ENCODE measurements at regions not wholly inside any gene's neighbourhood (a gene's known extent, or its start where the extent isn't known, plus 50 kb on each side); places are given as distances from the start of the nearest gene placed in this dataset.
"Not testable (repeated sequence)": the region's sequence is repeated elsewhere in the genome, so short reads cannot be mapped to it uniquely, and the experiment has no call there.

DNA sequence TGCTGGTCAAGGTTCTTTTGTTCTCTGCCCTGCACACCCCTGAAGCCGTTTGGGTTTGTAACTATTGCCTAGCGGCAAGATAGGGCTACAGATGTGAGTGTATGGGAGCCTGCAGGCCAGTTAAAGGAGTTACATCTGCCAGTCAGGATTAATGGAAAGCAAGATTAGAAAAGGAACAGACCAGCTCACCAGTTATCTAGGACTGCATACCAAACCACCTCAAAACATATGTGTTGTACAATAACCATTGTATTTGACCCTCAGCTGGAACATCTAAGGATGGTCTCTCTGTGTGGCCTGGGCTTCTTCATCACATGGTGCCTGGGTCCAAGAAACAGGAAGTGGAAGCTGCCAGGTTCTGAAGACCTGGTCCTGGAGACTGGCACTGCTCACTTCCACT lies 52.5 kb upstream of the FBXO28 start:
- DNase-seq (ENCODE audit: low spot score) = no peak

- DNase-seq (ENCODE audit: low spot score) = no peak
Observed at GRCh38 chr1:224059897-224060427, 53.9 kb upstream of the FBXO28 start.

DNA sequence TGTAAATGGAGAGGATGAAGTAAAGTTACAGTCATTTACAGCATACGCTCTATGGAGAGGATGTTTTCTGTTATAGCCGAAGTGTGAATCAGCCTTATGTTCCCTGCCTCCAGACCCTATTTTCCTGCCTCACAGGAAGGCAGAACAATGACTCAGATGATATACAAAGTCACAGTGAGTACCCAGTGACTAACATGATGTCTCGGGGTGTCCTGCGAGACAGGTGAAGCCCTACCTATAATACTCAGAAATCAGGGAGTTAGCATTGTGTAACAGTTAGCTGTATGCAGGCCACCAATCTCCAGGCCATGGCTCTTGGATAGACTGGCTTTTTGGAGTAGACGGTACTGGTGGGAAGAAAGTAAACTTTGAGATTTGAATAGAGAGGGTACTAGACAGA lies 55.6 kb upstream of the FBXO28 start:
- no peak for DNase-seq (ENCODE audit: low spot score)

DNA sequence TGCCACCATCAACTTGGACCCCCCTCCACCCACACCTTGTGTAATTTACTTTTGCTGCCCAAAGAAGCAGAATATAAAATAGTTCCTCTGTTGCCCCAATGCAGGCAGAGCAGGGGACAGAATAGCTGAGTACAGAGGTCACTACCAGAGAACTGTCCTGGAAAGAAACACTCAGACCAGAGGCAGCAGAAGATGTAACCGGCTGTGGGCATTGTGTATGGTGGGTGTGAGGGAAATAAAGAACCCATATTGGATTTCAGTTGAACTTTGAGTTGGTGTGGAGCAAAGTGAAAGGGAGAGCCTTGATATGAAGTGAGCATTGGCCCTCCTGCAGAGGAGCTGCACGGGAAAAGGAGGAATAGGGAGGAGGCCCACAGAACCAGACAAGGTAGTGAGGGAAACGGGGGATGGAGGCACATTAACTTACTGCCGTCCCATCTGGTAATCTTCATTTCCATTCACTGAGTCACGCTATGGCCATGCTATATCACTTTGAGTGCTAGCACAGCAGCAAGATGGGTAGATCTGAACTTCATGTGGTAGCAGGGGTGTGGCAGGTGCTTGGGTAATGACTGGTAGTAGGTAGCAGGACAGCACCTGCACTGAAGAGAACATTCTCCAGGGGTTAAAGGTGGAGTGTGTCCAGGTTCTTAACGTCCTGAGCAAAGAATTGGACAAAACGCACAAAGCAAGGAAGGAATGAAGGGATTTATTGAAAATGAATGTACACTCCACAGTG lies 56.3 kb upstream of the FBXO28 start:
- DNase-seq (ENCODE audit: low spot score) = no peak

DNA sequence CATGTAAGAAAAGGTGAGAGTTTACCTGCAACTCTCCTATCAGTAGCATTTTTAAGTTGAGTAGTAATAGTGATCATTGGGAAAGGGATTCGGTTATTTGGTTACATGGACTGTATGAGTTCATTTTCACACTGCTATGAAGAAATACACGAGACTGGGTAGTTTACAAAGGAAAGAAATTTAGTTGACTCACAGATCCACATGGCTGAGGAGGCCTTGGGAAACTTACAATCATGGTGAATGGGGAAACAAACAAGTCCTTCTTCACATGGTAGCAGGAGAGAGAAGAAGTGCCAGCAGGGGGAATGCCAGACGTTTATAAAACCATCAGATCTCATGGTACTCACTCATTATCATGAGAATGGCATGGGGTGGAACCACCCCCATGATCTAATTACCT lies 59.3 kb upstream of the FBXO28 start:
- DNase-seq (ENCODE audit: low spot score) = no peak

- no peak for DNase-seq (ENCODE audit: low spot score)
Observed at GRCh38 chr1:224054012-224054411, 59.9 kb upstream of the FBXO28 start.

DNA sequence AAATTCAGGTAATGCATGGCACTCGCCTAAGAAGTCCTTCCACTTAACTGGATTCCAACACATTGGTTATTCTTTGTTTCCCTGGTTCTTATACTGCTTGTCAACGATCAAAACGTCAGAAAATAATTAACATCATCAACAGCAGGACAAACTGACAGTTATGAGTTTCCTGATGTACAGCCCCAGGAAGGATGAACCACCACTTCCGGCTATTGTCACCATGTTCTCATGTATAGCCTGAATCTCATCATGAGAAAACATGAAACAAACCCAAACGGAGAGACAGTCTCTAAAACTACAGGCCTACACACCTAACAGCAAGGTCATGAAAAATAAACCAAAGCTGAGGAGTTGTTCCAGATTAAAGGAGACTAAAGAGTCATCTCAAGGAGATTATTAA lies 60.5 kb upstream of the FBXO28 start:
- DNase-seq (ENCODE audit: low spot score) = no peak

DNA sequence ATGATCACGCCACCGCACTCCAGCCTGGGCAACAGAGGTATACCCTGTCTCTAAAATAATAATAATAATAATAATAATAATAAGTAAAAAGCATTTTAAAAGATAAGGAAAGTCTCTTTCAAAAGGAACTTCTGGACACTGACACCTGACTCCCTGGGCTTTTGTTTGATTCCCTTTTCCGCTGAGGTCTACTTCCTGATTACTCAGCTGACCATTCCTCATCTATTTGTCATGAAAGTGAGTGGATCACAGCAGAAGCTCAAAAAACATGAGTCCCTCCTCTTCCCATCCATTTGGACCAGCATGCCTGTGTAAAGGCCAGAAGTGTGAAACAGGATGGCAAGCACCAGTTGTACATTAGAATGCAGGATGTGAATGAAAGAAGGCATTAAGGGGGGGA lies 61.1 kb upstream of the FBXO28 start:
- peak; percentile 45 for DNase-seq (ENCODE audit: low spot score)

DNA sequence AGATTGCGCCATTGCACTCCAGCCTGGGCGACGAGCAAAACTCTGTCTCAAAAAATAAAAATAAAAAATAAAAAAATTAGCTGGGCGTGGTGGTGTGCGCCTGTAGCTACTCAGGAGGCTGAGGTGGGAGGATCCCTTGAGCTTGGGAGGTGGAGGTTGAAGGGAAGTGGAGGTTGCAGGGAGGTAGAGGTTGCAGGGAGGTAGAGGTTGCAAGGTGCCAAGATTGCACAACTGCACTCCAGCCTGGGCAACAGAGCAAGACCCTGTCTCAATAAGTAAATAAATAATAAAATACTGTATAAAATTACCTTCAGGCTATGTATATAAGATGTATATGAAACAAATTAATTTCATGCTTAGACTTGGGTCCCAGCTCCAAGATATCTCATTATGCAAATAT lies 62.1 kb upstream of the FBXO28 start:
- DNase-seq (ENCODE audit: low spot score) = not testable (repeated sequence)

- no peak for DNase-seq (ENCODE audit: low spot score)
Observed at GRCh38 chr1:224051086-224051406, 62.9 kb upstream of the FBXO28 start.

- no peak for DNase-seq (ENCODE audit: low spot score)
Observed at GRCh38 chr1:224047538-224047937, 66.4 kb upstream of the FBXO28 start.

GRCh38 chr1:224045556-224045955 lies 68.4 kb upstream of the FBXO28 start:
- no peak for DNase-seq (ENCODE audit: low spot score)

DNA sequence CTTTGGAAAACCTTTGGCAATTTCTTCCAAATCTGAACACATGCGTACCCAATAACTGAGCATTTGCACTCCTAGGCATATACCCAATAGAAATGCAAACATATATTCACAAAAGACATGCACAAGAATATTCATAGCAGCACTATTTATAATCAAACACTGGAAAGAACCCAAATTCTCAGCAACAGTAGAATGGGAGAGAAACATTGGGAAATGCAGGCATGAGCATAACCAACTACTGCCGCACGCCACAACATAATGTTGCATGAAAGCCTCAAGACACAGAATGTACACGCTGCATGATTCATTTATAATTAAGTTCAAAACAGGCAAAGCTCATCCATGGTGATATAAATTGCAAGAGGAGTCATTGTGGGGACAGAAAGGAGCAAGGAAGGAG lies 69.5 kb upstream of the FBXO28 start:
- no peak for DNase-seq (ENCODE audit: low spot score)

DNA sequence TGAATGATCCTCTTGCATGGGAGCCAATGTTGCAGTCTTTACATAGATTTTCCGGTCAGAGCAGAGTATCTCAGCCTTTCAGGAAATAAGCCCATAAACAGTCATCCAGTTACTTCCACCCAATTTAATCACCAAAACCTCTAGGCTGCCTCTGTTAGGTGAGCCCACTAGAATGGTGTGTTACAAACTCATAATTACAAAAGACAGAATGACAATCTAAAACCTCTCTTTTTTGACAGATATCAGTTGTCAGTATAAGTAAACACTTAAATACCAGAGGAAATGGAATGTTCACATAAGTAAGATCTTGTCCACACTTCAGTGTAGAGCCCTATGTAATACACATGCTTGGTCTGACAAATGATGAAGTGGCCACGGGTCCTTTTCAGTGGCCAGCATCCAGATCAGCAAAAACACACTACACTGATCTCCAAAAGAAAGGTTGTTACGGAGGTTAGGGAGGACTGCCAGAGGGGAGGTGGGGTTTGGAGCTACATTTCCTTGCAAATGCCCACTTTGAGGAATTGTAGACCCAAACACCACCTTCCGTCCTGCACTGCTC lies 71.3 kb upstream of the FBXO28 start:
- no peak for DNase-seq (ENCODE audit: low spot score)

GRCh38 chr1:224041032-224041431 lies 72.9 kb upstream of the FBXO28 start:
- no peak for DNase-seq (ENCODE audit: low spot score)

DNA sequence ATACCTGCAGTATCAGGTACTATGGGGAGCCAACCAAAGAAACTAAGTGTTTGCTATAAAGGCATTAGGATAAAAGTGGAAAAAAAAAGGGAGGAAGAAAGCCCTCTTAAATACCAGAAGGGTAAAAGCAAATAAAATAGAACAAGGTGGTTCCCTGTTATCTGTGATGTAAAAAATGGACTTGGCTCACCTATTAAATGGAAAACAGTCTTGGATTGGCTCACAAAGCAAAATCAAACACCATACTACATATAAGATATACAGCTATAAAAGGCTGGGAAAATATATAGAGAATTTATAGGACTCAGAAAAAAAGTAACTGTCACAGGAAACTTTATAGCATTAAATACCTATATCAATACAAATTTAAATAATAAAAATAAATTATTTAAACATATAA lies 73.5 kb upstream of the FBXO28 start:
- DNase-seq (ENCODE audit: low spot score) = not testable (repeated sequence)

DNA sequence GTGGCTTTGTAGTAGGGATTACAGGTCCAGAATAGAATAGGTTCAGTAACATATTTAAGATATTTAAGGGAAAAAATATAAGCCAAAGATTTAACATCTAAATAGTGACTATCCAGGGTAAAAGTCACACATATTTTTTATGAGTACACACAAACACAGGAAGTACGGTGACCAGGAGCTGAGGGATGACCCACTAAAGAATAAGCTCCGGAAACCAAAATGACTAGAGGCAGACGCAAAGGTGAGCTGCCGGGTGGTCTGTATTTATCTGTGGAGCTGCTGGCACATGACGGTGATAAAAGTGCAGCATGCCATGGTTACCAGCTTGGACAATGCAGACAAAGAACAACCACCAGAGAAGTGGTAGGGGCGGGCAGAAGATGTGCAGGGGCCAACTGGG lies 73.9 kb upstream of the FBXO28 start:
- not testable (repeated sequence) for DNase-seq (ENCODE audit: low spot score)

DNA sequence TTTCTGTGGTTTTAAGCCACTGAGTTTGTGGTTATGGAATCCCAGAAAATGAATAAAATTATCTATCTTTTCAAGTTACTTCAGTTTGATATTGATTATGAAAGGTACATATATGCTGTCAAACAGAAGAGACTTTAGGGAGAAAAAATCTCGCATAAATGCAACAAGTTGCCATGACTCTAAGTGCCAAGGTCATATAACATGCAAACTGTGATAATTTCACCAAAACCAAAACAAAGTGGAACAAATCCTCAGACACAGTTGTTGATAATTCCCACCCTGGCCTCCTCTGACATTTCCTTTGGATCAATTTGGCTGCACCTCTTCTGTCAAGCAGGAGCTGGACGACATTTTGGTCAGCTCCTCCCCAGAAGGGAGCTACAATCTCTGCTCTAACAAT lies 75.1 kb upstream of the FBXO28 start:
- DNase-seq (ENCODE audit: low spot score) = not testable (repeated sequence)

GRCh38 chr1:224037362-224037761 lies 76.5 kb upstream of the FBXO28 start:
- not testable (repeated sequence) for DNase-seq (ENCODE audit: low spot score)

- DNase-seq (ENCODE audit: low spot score) = not testable (repeated sequence)
Observed at GRCh38 chr1:224032608-224033276, 81.2 kb upstream of the FBXO28 start.

DNA sequence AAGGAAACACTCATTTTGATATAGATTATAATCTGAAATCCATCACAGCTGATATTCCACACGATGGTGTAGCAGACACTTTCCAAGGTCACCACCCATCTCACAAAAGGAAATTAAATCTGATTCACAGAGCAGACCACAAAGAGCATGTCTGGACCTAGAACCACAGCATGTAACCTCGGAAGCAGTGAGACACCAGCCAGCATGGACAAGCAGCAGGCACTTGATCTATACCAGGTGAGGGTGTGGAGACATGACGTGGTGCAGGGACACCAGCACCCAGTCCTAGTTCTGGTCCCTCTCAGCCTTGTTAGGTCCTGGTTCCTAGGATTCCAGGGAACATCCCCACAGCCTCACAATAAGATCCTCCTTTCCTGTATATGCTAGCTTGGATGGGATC lies 81.9 kb upstream of the FBXO28 start:
- DNase-seq (ENCODE audit: low spot score) = not testable (repeated sequence)

GRCh38 chr1:224030257-224030656 lies 83.7 kb upstream of the FBXO28 start:
- DNase-seq (ENCODE audit: low spot score) = not testable (repeated sequence)

DNA sequence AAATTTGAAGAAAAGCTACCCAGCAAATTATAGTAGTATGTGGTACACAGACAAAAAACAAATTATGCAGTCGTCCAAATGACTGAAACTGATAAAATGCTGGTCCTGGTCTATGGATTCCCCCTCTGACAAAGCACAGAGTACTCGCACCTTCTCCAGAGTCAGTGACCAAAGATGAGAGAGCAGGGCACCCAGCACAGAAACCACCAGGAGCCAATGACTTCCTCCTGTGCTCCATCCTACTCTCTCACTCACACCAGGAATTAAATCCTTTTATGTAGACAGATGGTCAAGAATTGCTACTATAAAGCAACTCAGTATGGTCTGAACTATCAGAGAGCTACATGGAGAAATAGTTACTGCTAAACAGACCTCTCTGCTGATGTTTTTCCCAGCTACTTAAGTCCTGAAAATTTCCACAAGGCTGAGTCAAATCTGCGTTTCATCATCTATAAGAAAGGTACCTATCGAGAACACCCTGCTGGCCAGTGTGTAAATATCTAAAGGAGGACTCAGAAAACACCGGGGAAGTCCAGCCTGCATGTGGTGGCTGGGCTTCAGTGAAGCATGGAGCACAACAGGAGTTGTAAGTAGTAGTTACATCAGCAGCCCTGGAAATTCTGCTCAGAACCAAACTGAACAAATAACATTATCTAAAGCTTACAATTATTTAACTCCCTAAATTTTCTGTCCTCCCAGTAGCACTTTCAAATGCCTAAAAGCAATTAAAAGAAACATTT lies 84.5 kb upstream of the FBXO28 start:
- DNase-seq (ENCODE audit: low spot score) = not testable (repeated sequence)

All from AG20443 (cell line).